Mesendoderm (in vitro differentiated cells): ENCODE measurements at regions not wholly inside any gene's neighbourhood (a gene's known extent, or its start where the extent isn't known, plus 50 kb on each side); places are given as distances from the start of the nearest gene placed in this dataset.

Experiments
- DNase-seq: peaks from one replicate; pipeline ENCODE4 v3.0.0; 2013
- H2AK5ac ChIP-seq: 2 replicates; pipeline ENCODE4 v1.6.1; 2013; ENCODE audit warnings: low read length, inconsistent platforms
- H2BK120ac ChIP-seq: 2 replicates; pipeline ENCODE4 v1.6.1; 2013; ENCODE audit warnings: low read depth, mild to moderate bottlenecking, low read length, moderate library complexity, mixed read lengths
- H2BK15ac ChIP-seq: replicated peaks from 2 replicates; pipeline ENCODE4 v1.6.1; 2013; ENCODE audit warnings: low read depth, mild to moderate bottlenecking, moderate library complexity
- H2BK5ac ChIP-seq: 2 replicates; pipeline ENCODE4 v1.6.1; 2013; ENCODE audit warnings: low read length, inconsistent platforms
- H3K18ac ChIP-seq: 2 replicates; pipeline ENCODE4 v1.6.1; 2013; ENCODE audit warnings: mild to moderate bottlenecking, low read length, mixed read lengths
- H3K23ac ChIP-seq: one replicate; pipeline ENCODE4 v1.6.1; 2013; ENCODE audit warnings: low read length
- H3K27ac ChIP-seq: 2 replicates; pipeline ENCODE4 v1.5.1; 2013; ENCODE audit warnings: low read depth, mild to moderate bottlenecking, inconsistent platforms, low read length, moderate library complexity
- H3K27me3 ChIP-seq: 2 replicates; pipeline ENCODE4 v1.6.1; 2013; ENCODE audit warnings: low read length, control low read depth, mild to moderate bottlenecking, inconsistent platforms; ENCODE audit not compliant: insufficient read depth, poor library complexity
- H3K36me3 ChIP-seq: 2 replicates; pipeline ENCODE4 v1.6.1; 2013; ENCODE audit warnings: low read length, inconsistent platforms; ENCODE audit not compliant: control insufficient read depth, insufficient read depth
- H3K4ac ChIP-seq: one replicate; pipeline ENCODE4 v1.6.1; 2013; ENCODE audit warnings: low read depth, mild to moderate bottlenecking, low read length, moderate library complexity
- H3K4me1 ChIP-seq: 2 replicates; pipeline ENCODE4 v1.6.1; 2013; ENCODE audit warnings: low read depth, low read length, inconsistent platforms; ENCODE audit not compliant: control insufficient read depth
- H3K4me2 ChIP-seq: 2 replicates; pipeline ENCODE4 v1.6.1; 2013; ENCODE audit warnings: low read length
- H3K4me3 ChIP-seq: 2 replicates; pipeline ENCODE4 v1.5.1; 2013; ENCODE audit warnings: mild to moderate bottlenecking, low read length
- H3K56ac ChIP-seq: one replicate; pipeline ENCODE4 v1.6.1; 2013; ENCODE audit warnings: low read length
- H3K79me1 ChIP-seq: 2 replicates; pipeline ENCODE4 v1.6.1; 2013; ENCODE audit warnings: low read length, inconsistent platforms
- H3K79me2 ChIP-seq: 2 replicates; pipeline ENCODE4 v1.6.1; 2013; ENCODE audit warnings: mild to moderate bottlenecking, low read length; ENCODE audit not compliant: control insufficient read depth, insufficient read depth
- H3K9ac ChIP-seq: 2 replicates; pipeline ENCODE4 v1.6.1; 2013; ENCODE audit warnings: low read length, inconsistent platforms
- H4K5ac ChIP-seq: one replicate; pipeline ENCODE4 v1.6.1; 2013; ENCODE audit warnings: low read length
- H4K8ac ChIP-seq: one replicate; pipeline ENCODE4 v1.6.1; 2013; ENCODE audit warnings: low read depth, mild to moderate bottlenecking, control low read depth, low read length, moderate library complexity
- WGBS: extraction: QIAGEN DNeasy Blood & Tissue Kit; methylation state at CpG from one replicate; pipeline ENCODE4 v1.1.7; 2013; ENCODE audit warnings: low lambda C conversion rate, missing lambda C conversion rate; ENCODE audit not compliant: insufficient coverage; ENCODE audit errors: extremely low coverage; 5-methylcytosine and 5-hydroxymethylcytosine counted together

- H3K4me3 ChIP-seq = no peak overlapping the region
- no CpG with 5 or more reads among the region's 3 CpGs for WGBS
- H2BK15ac ChIP-seq = no peak overlapping the region
- H3K4me1 ChIP-seq = peaks cover 15% of the 10 kb centered on the region
- H3K56ac ChIP-seq = peak overlapping the region; percentile 12
- peak overlapping the region; percentile 5 for H3K4ac ChIP-seq
- H4K5ac ChIP-seq = no peak overlapping the region
- no peaks in the 10 kb centered on the region for H3K79me1 ChIP-seq
- no peak overlapping the region for H4K8ac ChIP-seq
- H2BK5ac ChIP-seq = peak overlapping the region; percentile 36
- no peak overlapping the region for H3K9ac ChIP-seq
- no peak overlapping the region for H3K27ac ChIP-seq
- H3K23ac ChIP-seq = no peak overlapping the region
- no peaks in the 10 kb centered on the region for H3K36me3 ChIP-seq
- no peak overlapping the region for H3K18ac ChIP-seq
- DNase-seq = peak; percentile 35
- H2BK120ac ChIP-seq = no peak overlapping the region
- H2AK5ac ChIP-seq = no peak overlapping the region
- no peak overlapping the region for H3K4me2 ChIP-seq
- no peaks in the 10 kb centered on the region for H3K79me2 ChIP-seq
- H3K27me3 ChIP-seq = no peaks in the 10 kb centered on the region
Observed at GRCh38 chr18:49731860-49732311, 81.4 kb downstream of the ACAA2 start.

DNA sequence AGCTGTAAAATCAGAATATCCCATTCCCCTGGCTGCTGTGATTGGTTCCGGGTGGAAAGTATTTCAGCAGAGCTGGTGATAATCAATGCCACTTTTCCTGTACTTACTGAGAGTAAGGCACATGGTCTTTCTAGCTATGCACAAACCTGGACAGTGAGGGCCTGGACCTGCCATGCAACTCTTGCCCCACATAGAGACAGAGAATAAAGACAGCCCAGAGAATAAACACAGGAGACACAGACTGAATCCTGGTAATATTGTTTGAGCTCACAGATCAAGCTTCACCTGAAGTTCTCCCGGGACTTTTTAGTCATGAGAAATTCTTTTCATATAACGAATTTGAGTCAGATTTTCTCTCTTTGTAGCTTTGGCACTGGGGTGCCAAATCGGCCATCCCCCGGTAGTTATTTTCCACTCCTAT is 81.9 kb downstream of the ACAA2 start:
- Histone ChIP-seq H3K18ac (no peak overlapping the region), H3K56ac (peak overlapping the region; percentile 51), H3K4me3 (no peak overlapping the region), H2AK5ac (no peak overlapping the region), H2BK15ac (no peak overlapping the region), H3K79me2 (no peaks in the 10 kb centered on the region), H3K4ac (peak overlapping the region; percentile 36), H3K79me1 (no peaks in the 10 kb centered on the region), H3K9ac (no peak overlapping the region), H3K4me2 (no peak overlapping the region), H3K4me1 (peaks cover 18% of the 10 kb centered on the region), H4K5ac (no peak overlapping the region), H3K23ac (no peak overlapping the region), H3K27ac (peak overlapping the region; percentile 32), H4K8ac (no peak overlapping the region), H2BK120ac (no peak overlapping the region), H2BK5ac (no peak overlapping the region), H3K36me3 (no peaks in the 10 kb centered on the region), H3K27me3 (no peaks in the 10 kb centered on the region)
- DNase-seq = no peak
- no CpG with 5 or more reads among the region's 5 CpGs for WGBS

DNA sequence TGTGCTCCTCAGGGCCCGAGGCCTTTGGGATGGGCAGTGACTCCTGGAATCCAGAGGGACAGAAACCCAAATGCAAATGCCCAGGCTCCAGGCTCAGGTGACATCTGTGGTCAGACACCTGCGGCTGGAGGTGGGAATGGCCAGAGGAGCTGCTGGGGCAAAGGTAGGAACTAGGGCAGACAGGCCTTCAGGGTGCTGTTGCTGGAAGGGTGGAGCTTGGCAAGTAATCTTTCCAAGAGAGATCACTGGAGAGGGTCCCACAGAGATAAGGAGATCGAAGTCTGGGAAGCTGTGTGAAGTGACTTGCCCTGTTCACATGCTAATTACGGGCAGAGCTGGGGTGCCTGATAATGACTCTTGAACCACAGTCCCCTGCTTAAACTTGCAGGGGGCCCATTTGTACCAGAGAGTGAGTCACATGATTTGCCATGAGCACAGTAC is 82.4 kb downstream of the ACAA2 start:
- Histone ChIP-seq H3K27ac (no peak overlapping the region), H3K79me2 (no peaks in the 10 kb centered on the region), H3K23ac (no peak overlapping the region), H3K4ac (no peak overlapping the region), H4K8ac (no peak overlapping the region), H2BK120ac (no peak overlapping the region), H2AK5ac (no peak overlapping the region), H3K4me3 (no peak overlapping the region), H3K18ac (no peak overlapping the region), H3K36me3 (no peaks in the 10 kb centered on the region), H3K4me2 (no peak overlapping the region), H3K56ac (no peak overlapping the region), H3K4me1 (peaks cover 19% of the 10 kb centered on the region), H3K9ac (no peak overlapping the region), H3K27me3 (no peaks in the 10 kb centered on the region), H2BK5ac (no peak overlapping the region), H4K5ac (no peak overlapping the region), H3K79me1 (no peaks in the 10 kb centered on the region), H2BK15ac (no peak overlapping the region)
- no CpG with 5 or more reads among the region's 4 CpGs for WGBS
- DNase-seq = peak; percentile 75

- Histone ChIP-seq H3K27ac (peak overlapping the region; percentile 4), H3K4me2 (no peak overlapping the region), H4K8ac (no peak overlapping the region), H3K56ac (peak overlapping the region; percentile 80), H3K9ac (no peak overlapping the region), H3K23ac (no peak overlapping the region), H4K5ac (no peak overlapping the region), H3K4ac (peak overlapping the region; percentile 95), H3K4me3 (no peak overlapping the region), H3K79me2 (no peaks in the 10 kb centered on the region), H2AK5ac (peak overlapping the region; percentile 4), H2BK15ac (peak overlapping the region; percentile 61), H3K18ac (peak overlapping the region; percentile 99), H3K27me3 (no peaks in the 10 kb centered on the region), H3K36me3 (no peaks in the 10 kb centered on the region), H3K4me1 (peaks cover 22% of the 10 kb centered on the region), H2BK5ac (peak overlapping the region; percentile 28), H2BK120ac (peak overlapping the region; percentile 95), H3K79me1 (no peaks in the 10 kb centered on the region)
- WGBS = no CpG with 5 or more reads among the region's 4 CpGs
- peak; percentile 89 for DNase-seq
Observed at GRCh38 chr18:49728542-49728941, 84.8 kb downstream of the ACAA2 start.

GRCh38 chr18:49727816-49728215 is 85.5 kb downstream of the ACAA2 start:
- no peaks in the 10 kb centered on the region for H3K36me3 ChIP-seq
- no peak for DNase-seq
- no peak overlapping the region for H3K9ac ChIP-seq
- H2AK5ac ChIP-seq = peak overlapping the region; percentile 4
- H4K8ac ChIP-seq = no peak overlapping the region
- H3K79me2 ChIP-seq = no peaks in the 10 kb centered on the region
- H3K27ac ChIP-seq = no peak overlapping the region
- H3K27me3 ChIP-seq = no peaks in the 10 kb centered on the region
- H2BK120ac ChIP-seq = peak overlapping the region; percentile 95
- H3K23ac ChIP-seq = no peak overlapping the region
- peak overlapping the region; percentile 99 for H3K18ac ChIP-seq
- no CpG with 5 or more reads among the region's 10 CpGs for WGBS
- H3K56ac ChIP-seq = peak overlapping the region; percentile 80
- peak overlapping the region; percentile 1 for H4K5ac ChIP-seq
- H3K4me2 ChIP-seq = no peak overlapping the region
- no peaks in the 10 kb centered on the region for H3K79me1 ChIP-seq
- H3K4me1 ChIP-seq = peaks cover 22% of the 10 kb centered on the region
- H2BK15ac ChIP-seq = no peak overlapping the region
- peak overlapping the region; percentile 28 for H2BK5ac ChIP-seq
- no peak overlapping the region for H3K4me3 ChIP-seq
- peak overlapping the region; percentile 95 for H3K4ac ChIP-seq

DNA sequence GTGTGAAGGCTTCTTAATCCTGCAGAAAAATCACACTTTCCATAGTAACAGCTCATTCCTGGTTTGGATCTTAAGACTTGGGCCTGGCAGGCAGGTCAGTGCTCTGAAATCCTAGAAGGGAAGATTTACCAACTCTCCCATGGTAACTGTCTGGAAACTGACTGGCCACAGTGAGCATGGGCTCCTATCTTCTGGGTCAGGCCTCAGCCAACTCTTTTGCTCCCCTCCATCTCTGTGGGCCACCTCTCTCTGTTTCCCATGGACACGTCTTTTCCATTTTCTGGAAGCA is 86.7 kb downstream of the ACAA2 start:
- DNase-seq = no peak
- H2BK15ac ChIP-seq = peak overlapping the region; percentile 67
- H4K5ac ChIP-seq = peak overlapping the region; percentile 99
- no peaks in the 10 kb centered on the region for H3K27me3 ChIP-seq
- peak overlapping the region; percentile 94 for H2AK5ac ChIP-seq
- H3K36me3 ChIP-seq = no peaks in the 10 kb centered on the region
- H3K27ac ChIP-seq = peak overlapping the region; percentile 99
- peak overlapping the region; percentile 85 for H3K56ac ChIP-seq
- peak overlapping the region; percentile 73 for H3K23ac ChIP-seq
- H3K4ac ChIP-seq = peak overlapping the region; percentile 95
- H4K8ac ChIP-seq = peak overlapping the region; percentile 81
- no peaks in the 10 kb centered on the region for H3K79me2 ChIP-seq
- H3K4me1 ChIP-seq = peaks cover 24% of the 10 kb centered on the region
- no peak overlapping the region for H3K4me3 ChIP-seq
- peak overlapping the region; percentile 55 for H3K9ac ChIP-seq
- H3K18ac ChIP-seq = peak overlapping the region; percentile 99
- peak overlapping the region; percentile 93 for H2BK120ac ChIP-seq
- no CpG with 5 or more reads among the region's 1 CpG for WGBS
- H3K79me1 ChIP-seq = no peaks in the 10 kb centered on the region
- peak overlapping the region; percentile 78 for H2BK5ac ChIP-seq
- no peak overlapping the region for H3K4me2 ChIP-seq
